ENCODE measurements at regions not wholly inside any gene's neighbourhood (a gene's known extent, or its start where the extent isn't known, plus 50 kb on each side); places are given as distances from the start of the nearest gene placed in this dataset.

- no peak for DNase-seq (ENCODE audit: low read depth)
- no peak overlapping the region for H3K4me3 ChIP-seq (ENCODE audit: low read depth, low read length)
- TF ChIP-seq CTCF (IDR thresholded peaks at IDR 0.05; ENCODE audit: low read depth, low read length, missing control alignments): no peak
These were observed 741.2 kb downstream of the PTPRU start for GRCh38 chr1:29977550-29977949.

- H3K4me3 ChIP-seq (ENCODE audit: low read depth, low read length): no peak overlapping the region
- TF ChIP-seq CTCF (IDR thresholded peaks at IDR 0.05; ENCODE audit: low read depth, low read length, missing control alignments): no peak
- DNase-seq (ENCODE audit: low read depth): no peak
These were observed 738.8 kb downstream of the PTPRU start for GRCh38 chr1:29975036-29975694.

- H3K4me3 ChIP-seq (ENCODE audit: low read depth, low read length): no peak overlapping the region
- no peak for DNase-seq (ENCODE audit: low read depth)
- no peak for TF ChIP-seq CTCF (IDR thresholded peaks at IDR 0.05; ENCODE audit: low read depth, low read length, missing control alignments)
These were observed 738.0 kb downstream of the PTPRU start for GRCh38 chr1:29974316-29974724.

- no peak overlapping the region for H3K4me3 ChIP-seq (ENCODE audit: low read depth, low read length)
- no peak for TF ChIP-seq CTCF (IDR thresholded peaks at IDR 0.05; ENCODE audit: low read depth, low read length, missing control alignments)
- DNase-seq (ENCODE audit: low read depth): no peak
These were observed 737.1 kb downstream of the PTPRU start for GRCh38 chr1:29973406-29973805.

GRCh38 chr1:29972421-29973053, 736.2 kb downstream of the PTPRU start:
- no peak for DNase-seq (ENCODE audit: low read depth)
- no peak for TF ChIP-seq CTCF (IDR thresholded peaks at IDR 0.05; ENCODE audit: low read depth, low read length, missing control alignments)
- no peak overlapping the region for H3K4me3 ChIP-seq (ENCODE audit: low read depth, low read length)

GRCh38 chr1:29971703-29972102, 735.4 kb downstream of the PTPRU start:
- DNase-seq (ENCODE audit: low read depth): no peak
- H3K4me3 ChIP-seq (ENCODE audit: low read depth, low read length): no peak overlapping the region
- TF ChIP-seq CTCF (IDR thresholded peaks at IDR 0.05; ENCODE audit: low read depth, low read length, missing control alignments): no peak
